ENCODE measurements at regions not wholly inside any gene's neighbourhood (a gene's known extent, or its start where the extent isn't known, plus 50 kb on each side); places are given as distances from the start of the nearest gene placed in this dataset.

DNA sequence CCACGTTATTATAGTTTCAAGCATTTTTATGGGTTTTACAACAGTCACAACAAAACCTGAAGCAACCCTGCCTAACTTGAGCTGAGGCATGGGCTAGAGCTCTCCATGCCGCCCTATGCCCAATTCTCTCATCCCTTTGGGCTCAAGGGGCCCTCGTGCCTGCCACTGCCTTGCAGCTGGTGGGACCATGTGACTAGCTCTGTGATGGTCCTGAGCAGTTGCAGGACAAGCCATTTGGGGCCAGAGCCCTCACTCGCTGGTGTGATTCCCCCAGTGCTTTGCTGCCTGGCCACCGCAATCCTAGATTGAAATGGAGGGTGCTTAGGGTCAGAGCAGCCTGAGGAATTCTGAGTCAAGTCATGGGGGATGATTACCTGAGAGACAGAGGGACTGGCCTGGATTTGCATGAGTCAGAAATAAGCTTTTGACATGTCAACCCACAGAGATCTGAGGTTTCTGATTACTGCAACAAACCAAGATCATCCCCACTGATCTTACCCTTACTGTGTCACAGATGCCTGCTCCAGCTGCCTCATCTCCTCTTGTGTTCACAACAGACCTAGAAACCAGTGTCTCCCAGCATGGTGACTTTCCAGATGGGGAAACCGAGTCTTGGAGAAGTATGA lies 323.7 kb downstream of the BRD1 start:
- H3K4me3 ChIP-seq, result no peak overlapping the region
- peaks cover 0 to 4% (median 0%) of the 10 kb centered on the region in 6 donors for H3K36me3 ChIP-seq
- DNase-seq, result no peak
- no peak overlapping the region for H3K27ac ChIP-seq
- peaks cover 0 to 5% (median 0%) of the 10 kb centered on the region in 8 donors for H3K9me3 ChIP-seq
- TF ChIP-seq POLR2A (IDR thresholded peaks at IDR 0.05) (no peak), POLR2AphosphoS5 (IDR thresholded peaks at IDR 0.05) (no peak)
- TF ChIP-seq, protein P1, sequence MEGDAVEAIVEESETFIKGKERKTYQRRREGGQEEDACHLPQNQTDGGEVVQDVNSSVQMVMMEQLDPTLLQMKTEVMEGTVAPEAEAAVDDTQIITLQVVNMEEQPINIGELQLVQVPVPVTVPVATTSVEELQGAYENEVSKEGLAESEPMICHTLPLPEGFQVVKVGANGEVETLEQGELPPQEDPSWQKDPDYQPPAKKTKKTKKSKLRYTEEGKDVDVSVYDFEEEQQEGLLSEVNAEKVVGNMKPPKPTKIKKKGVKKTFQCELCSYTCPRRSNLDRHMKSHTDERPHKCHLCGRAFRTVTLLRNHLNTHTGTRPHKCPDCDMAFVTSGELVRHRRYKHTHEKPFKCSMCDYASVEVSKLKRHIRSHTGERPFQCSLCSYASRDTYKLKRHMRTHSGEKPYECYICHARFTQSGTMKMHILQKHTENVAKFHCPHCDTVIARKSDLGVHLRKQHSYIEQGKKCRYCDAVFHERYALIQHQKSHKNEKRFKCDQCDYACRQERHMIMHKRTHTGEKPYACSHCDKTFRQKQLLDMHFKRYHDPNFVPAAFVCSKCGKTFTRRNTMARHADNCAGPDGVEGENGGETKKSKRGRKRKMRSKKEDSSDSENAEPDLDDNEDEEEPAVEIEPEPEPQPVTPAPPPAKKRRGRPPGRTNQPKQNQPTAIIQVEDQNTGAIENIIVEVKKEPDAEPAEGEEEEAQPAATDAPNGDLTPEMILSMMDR (IDR thresholded peaks at IDR 0.05 in 8 of 11, conservative IDR thresholded peaks at IDR 0.05 in 3 of 11), result no peak
- intact Hi-C loops (cut with DNase I; ENCODE audit: low total_unique reads), result no loop called here
- H3K27me3 ChIP-seq (replicated peaks in 1 of 7), result no peaks in the 10 kb centered on the region
- WGBS, 5 donors, result 71 to 88% (median 84%) methylated on average over 6 of the region's 6 CpGs
- H3K4me1 ChIP-seq, result no peaks in the 10 kb centered on the region

DNA sequence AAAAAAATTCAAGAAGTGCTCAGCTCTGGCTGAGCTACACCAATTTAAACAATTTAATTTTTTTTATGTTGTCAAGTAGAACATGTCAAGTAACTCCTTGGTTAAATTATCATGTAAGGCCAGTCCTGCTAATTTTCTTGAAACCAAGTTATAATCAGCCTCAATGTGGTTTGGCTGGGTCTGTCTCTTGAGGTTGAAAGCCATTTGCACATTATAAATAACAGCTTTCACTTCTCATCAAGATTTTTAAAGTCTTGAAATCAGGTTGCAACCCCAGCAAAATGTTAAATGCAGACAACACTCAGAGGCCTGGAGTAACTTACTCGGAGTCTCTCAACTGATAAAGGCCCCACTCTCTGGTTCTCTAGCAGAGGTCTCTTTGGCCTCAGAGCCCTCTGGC lies 324.4 kb downstream of the BRD1 start:
- peaks cover 0 to 5% (median 0%) of the 10 kb centered on the region in 8 donors for H3K9me3 ChIP-seq
- intact Hi-C loops (cut with DNase I; ENCODE audit: low total_unique reads), result no loop called here

DNA sequence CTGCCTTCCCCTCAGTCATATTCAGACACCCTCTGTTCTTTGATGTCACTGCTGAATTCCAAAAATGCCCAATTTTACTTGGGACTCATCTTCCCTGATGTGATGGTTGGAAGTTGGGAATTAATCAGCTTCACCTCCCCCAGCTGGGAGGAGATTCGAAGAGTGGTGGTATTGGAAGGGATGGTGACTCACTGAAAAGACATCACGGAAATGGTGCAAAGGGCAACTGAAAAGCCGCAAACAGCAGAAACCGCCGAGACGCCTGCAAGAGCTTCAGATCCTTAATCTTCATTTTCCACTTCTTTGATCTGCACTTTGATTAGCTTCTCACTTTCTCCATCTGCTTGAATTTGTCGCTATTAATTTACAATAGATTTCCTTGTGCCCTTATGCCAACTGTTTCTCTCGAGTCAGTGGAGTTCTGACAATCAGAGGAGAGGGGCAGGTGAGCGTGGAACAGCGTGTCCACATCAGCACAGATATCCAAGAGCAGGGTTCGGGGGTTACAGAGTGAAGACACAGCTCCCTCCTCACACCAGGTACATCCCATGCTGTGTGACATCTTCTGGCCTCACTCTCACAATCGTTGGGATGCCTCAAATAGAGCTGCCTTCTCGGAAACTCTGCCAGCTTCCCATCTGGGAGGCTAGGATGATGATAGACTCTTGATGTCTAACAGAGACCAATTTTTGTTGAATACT lies 325.4 kb downstream of the BRD1 start:
- H3K36me3 ChIP-seq, result no peaks in the 10 kb centered on the region
- no peak overlapping the region for H3K27ac ChIP-seq
- H3K9me3 ChIP-seq, result peaks cover 0 to 6% (median 0%) of the 10 kb centered on the region in 8 donors
- DNase-seq, result no peak
- no peak overlapping the region for H3K4me3 ChIP-seq
- WGBS, 5 donors, result 83 to 89% (median 84%) methylated on average over 13 of the region's 13 CpGs
- H3K27me3 ChIP-seq (replicated peaks in 1 of 7), result no peaks in the 10 kb centered on the region
- intact Hi-C loops (cut with DNase I; ENCODE audit: low total_unique reads), result no loop called here
- no peak for TF ChIP-seq POLR2AphosphoS5 (IDR thresholded peaks at IDR 0.05)
- TF ChIP-seq POLR2A (IDR thresholded peaks at IDR 0.05), result no peak
- TF ChIP-seq, protein P1 (IDR thresholded peaks at IDR 0.05 in 8 of 11, conservative IDR thresholded peaks at IDR 0.05 in 3 of 11), result no peak
- no peaks in the 10 kb centered on the region for H3K4me1 ChIP-seq

More for the DNA sequence above, 324.4 kb downstream of the BRD1 start:
- H3K27me3 ChIP-seq (replicated peaks in 1 of 7), result no peaks in the 10 kb centered on the region
- 32 to 87% (median 68%) methylated on average over 1 of the region's 1 CpG for WGBS, 5 donors
- peaks cover 0 to under 1% (median 0%) of the 10 kb centered on the region in 6 donors for H3K36me3 ChIP-seq
- DNase-seq, result no peak
- no peaks in the 10 kb centered on the region for H3K4me1 ChIP-seq
- H3K4me3 ChIP-seq, result no peak overlapping the region
- TF ChIP-seq POLR2AphosphoS5 (IDR thresholded peaks at IDR 0.05) (no peak), POLR2A (IDR thresholded peaks at IDR 0.05) (no peak)
- TF ChIP-seq, protein P1 (IDR thresholded peaks at IDR 0.05 in 8 of 11, conservative IDR thresholded peaks at IDR 0.05 in 3 of 11), result no peak
- no peak overlapping the region for H3K27ac ChIP-seq

DNA sequence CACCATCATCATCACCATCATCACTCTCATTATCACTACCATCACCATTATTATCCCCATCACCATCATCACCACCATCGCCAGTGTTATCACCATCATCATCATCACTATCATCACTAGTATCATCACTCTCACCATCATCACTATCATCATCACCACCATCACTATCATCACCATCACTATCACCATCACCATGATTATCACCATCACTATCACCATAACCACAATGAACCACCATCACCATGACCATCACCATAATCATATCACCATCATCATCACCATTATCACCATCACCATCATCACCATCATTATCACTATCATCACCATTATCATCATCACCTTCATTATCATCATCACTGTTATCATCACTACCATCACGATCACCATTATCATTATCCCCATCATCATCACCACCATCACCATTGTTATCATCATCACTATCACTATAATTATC lies 326.7 kb downstream of the BRD1 start:
- H3K27me3 ChIP-seq (replicated peaks in 1 of 7), result no peaks in the 10 kb centered on the region
- H3K9me3 ChIP-seq, result peaks cover 0 to 14% (median 6%) of the 10 kb centered on the region in 8 donors
- H3K4me3 ChIP-seq, result no peak overlapping the region
- no peaks in the 10 kb centered on the region for H3K36me3 ChIP-seq
- H3K27ac ChIP-seq, result no peak overlapping the region
- TF ChIP-seq POLR2A (IDR thresholded peaks at IDR 0.05) (no peak), POLR2AphosphoS5 (IDR thresholded peaks at IDR 0.05) (no peak)
- TF ChIP-seq, protein P1 (IDR thresholded peaks at IDR 0.05 in 8 of 11, conservative IDR thresholded peaks at IDR 0.05 in 3 of 11), result peak in 1 of 11 experiments; percentile 20
- DNase-seq, result no peak
- WGBS, 5 donors, result 96 to 100% (median 97%) methylated on average over 2 of the region's 2 CpGs
- intact Hi-C loops (cut with DNase I; ENCODE audit: low total_unique reads), result no loop called here
- H3K4me1 ChIP-seq, result no peaks in the 10 kb centered on the region

Measured in spleen (tissue), 11 donors.